K562 (cell line): ENCODE measurements at regions not wholly inside any gene's neighbourhood (a gene's known extent, or its start where the extent isn't known, plus 50 kb on each side); places are given as distances from the start of the nearest gene placed in this dataset.

Experiments
- JUND ChIP-seq, 2 experiments: IDR thresholded peaks; 2 replicates in 1 of 2; 3 replicates in 1 of 2; pipeline ENCODE4 v1.6.1; 2011; ENCODE audit warnings: borderline replicate concordance in 2 of 2, low read depth in 2 of 2, low read length in 2 of 2, improper control_type of control experiment in 1 of 2, missing biosample characterization in 1 of 2, missing genetic modification characterization in 1 of 2, missing genetic modification reagents in 1 of 2
- RAD21 ChIP-seq, 2 experiments: fragments of 250-450 bp in 1 of 2; fragments of 450-650 bp in 1 of 2; sonication (Bioruptor Pico) in 1 of 2; formaldehyde crosslinking in 1 of 2; IDR thresholded peaks in 1 of 2; conservative IDR thresholded peaks in 1 of 2; 2 replicates each; pipeline versions ENCODE4 v1.4.0 to v1.8.0; 2020 to 2022; ENCODE audit warnings: mild to moderate bottlenecking in 2 of 2, moderate library complexity in 1 of 2
- STAG1 ChIP-seq: sonication (generic); formaldehyde crosslinking; IDR thresholded peaks from 2 replicates; pipeline ENCODE4 v1.5.0; 2020; ENCODE audit warnings: missing genetic modification reagents, borderline replicate concordance
- ZBTB17 ChIP-seq: fragments of 450-650 bp; formaldehyde crosslinking; IDR thresholded peaks from 2 replicates; pipeline ENCODE4 v1.4.0; 2020; ENCODE audit warnings: mild to moderate bottlenecking
- ZNF644 ChIP-seq: fragments of 200-800 bp; sonication (Bioruptor generic); IDR thresholded peaks from 2 replicates; pipeline ENCODE4 v1.6.1; 2016; ENCODE audit warnings: low read depth, missing genetic modification characterization, missing compliant biosample characterization
- TF ChIP-seq, protein P1 (sequence below), 2 experiments: fragments of 450-650 bp in 1 of 2; IDR thresholded peaks; 2 replicates each; pipeline ENCODE4 v1.6.1; 2011 to 2017; ENCODE audit warnings: low read depth in 2 of 2, antibody characterized with exemption in 1 of 2, borderline replicate concordance in 1 of 2, low read length in 1 of 2, mild to moderate bottlenecking in 1 of 2, mixed read lengths in 1 of 2; ENCODE audit not compliant: control insufficient read depth in 1 of 2
- TF ChIP-seq, protein P2 (sequence below): sonication (generic); formaldehyde crosslinking; IDR thresholded peaks from 2 replicates; pipeline ENCODE4 v1.8.1; 2022; ENCODE audit warnings: missing genetic modification reagents
- TF ChIP-seq, protein P3 (sequence below): fragments of 450-650 bp; conservative IDR thresholded peaks from 2 replicates; pipeline ENCODE4 v1.6.1; 2016; ENCODE audit warnings: missing genetic modification characterization, low read depth, mild to moderate bottlenecking, missing compliant biosample characterization, moderate library complexity
- TF ChIP-seq, protein P4 (sequence below): fragments of 450-650 bp; formaldehyde crosslinking; IDR thresholded peaks from 2 replicates; pipeline ENCODE4 v1.4.0; 2020; ENCODE audit warnings: mild to moderate bottlenecking, mixed read lengths

DNA sequence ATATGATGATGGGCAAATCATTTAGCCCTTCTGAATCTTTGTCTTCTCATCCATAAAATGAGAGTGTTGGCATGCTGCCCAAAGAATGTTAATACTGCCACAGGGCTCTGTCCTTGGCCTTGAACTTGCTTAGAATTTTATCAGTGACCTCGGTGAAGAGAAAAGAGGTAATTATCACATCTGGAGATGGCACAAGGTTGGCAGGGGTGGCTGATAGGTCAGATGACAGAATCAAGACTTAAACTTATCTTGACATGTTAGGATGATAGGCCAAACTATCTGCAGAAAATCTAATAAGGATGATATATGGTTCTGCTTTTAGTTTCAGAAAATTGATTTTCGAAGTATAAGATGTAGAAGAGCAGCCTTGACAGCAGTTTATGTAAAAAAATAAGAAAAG, 599.1 kb upstream of the CLINT1 start (continued):
- TF ChIP-seq, protein P1, sequence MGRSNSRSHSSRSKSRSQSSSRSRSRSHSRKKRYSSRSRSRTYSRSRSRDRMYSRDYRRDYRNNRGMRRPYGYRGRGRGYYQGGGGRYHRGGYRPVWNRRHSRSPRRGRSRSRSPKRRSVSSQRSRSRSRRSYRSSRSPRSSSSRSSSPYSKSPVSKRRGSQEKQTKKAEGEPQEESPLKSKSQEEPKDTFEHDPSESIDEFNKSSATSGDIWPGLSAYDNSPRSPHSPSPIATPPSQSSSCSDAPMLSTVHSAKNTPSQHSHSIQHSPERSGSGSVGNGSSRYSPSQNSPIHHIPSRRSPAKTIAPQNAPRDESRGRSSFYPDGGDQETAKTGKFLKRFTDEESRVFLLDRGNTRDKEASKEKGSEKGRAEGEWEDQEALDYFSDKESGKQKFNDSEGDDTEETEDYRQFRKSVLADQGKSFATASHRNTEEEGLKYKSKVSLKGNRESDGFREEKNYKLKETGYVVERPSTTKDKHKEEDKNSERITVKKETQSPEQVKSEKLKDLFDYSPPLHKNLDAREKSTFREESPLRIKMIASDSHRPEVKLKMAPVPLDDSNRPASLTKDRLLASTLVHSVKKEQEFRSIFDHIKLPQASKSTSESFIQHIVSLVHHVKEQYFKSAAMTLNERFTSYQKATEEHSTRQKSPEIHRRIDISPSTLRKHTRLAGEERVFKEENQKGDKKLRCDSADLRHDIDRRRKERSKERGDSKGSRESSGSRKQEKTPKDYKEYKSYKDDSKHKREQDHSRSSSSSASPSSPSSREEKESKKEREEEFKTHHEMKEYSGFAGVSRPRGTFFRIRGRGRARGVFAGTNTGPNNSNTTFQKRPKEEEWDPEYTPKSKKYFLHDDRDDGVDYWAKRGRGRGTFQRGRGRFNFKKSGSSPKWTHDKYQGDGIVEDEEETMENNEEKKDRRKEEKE (IDR thresholded peaks at IDR 0.05; ENCODE audit: borderline replicate concordance in 1 of 2, control insufficient read depth in 1 of 2, low read depth in 2 of 2, low read length in 1 of 2), result no peak
- TF ChIP-seq, protein P2, sequence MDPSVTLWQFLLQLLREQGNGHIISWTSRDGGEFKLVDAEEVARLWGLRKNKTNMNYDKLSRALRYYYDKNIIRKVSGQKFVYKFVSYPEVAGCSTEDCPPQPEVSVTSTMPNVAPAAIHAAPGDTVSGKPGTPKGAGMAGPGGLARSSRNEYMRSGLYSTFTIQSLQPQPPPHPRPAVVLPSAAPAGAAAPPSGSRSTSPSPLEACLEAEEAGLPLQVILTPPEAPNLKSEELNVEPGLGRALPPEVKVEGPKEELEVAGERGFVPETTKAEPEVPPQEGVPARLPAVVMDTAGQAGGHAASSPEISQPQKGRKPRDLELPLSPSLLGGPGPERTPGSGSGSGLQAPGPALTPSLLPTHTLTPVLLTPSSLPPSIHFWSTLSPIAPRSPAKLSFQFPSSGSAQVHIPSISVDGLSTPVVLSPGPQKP (CRISPR knock-in tag), result no peak
- TF ChIP-seq, protein P3, sequence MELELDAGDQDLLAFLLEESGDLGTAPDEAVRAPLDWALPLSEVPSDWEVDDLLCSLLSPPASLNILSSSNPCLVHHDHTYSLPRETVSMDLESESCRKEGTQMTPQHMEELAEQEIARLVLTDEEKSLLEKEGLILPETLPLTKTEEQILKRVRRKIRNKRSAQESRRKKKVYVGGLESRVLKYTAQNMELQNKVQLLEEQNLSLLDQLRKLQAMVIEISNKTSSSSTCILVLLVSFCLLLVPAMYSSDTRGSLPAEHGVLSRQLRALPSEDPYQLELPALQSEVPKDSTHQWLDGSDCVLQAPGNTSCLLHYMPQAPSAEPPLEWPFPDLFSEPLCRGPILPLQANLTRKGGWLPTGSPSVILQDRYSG (tag), result no peak
- TF ChIP-seq ZBTB17 (CRISPR knock-in tag) (no peak), STAG1 (CRISPR knock-in tag) (no peak), ZNF644 (tag) (no peak), JUND (IDR thresholded peaks at IDR 0.05; ENCODE audit: borderline replicate concordance, low read depth, low read length) (no peak), JUND (tag; IDR thresholded peaks at IDR 0.05; ENCODE audit: borderline replicate concordance, low read depth, low read length) (no peak), RAD21 (CRISPR knock-in tag; conservative IDR thresholded peaks at IDR 0.05 in 1 of 2, IDR thresholded peaks at IDR 0.05 in 1 of 2) (no peak)
- TF ChIP-seq, protein P4, sequence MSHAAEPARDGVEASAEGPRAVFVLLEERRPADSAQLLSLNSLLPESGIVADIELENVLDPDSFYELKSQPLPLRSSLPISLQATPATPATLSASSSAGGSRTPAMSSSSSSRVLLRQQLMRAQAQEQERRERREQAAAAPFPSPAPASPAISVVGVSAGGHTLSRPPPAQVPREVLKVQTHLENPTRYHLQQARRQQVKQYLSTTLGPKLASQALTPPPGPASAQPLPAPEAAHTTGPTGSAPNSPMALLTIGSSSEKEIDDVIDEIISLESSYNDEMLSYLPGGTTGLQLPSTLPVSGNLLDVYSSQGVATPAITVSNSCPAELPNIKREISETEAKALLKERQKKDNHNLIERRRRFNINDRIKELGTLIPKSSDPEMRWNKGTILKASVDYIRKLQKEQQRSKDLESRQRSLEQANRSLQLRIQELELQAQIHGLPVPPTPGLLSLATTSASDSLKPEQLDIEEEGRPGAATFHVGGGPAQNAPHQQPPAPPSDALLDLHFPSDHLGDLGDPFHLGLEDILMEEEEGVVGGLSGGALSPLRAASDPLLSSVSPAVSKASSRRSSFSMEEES (CRISPR knock-in tag), result no peak
